Mesenchymal stem cell (in vitro differentiated cells and primary cell): ENCODE measurements at regions not wholly inside any gene's neighbourhood (a gene's known extent, or its start where the extent isn't known, plus 50 kb on each side); places are given as distances from the start of the nearest gene placed in this dataset.

Experiments used
- DNase-seq: peaks from one replicate; pipeline ENCODE4 v3.0.0-alpha.2; 2013
- H2AFZ ChIP-seq: one replicate; pipeline ENCODE4 v1.6.1; 2013; ENCODE audit warnings: low read depth, mild to moderate bottlenecking, control low read depth, inconsistent platforms, low read length, moderate library complexity
- H2AK5ac ChIP-seq: 2 replicates; pipeline ENCODE4 v1.6.1; 2013; ENCODE audit warnings: low read length, moderate library complexity, mild to moderate bottlenecking, inconsistent platforms; ENCODE audit not compliant: severe bottlenecking
- H2BK120ac ChIP-seq: one replicate; pipeline ENCODE4 v1.6.1; 2013; ENCODE audit warnings: low read depth, mild to moderate bottlenecking, inconsistent platforms, low read length, moderate library complexity
- H2BK12ac ChIP-seq, 2 experiments: one replicate each; pipeline ENCODE4 v1.6.1; 2013; ENCODE audit warnings: inconsistent platforms in 2 of 2, low read length in 2 of 2, mild to moderate bottlenecking in 2 of 2, moderate library complexity in 2 of 2, control low read depth in 1 of 2
- H2BK15ac ChIP-seq: one replicate; pipeline ENCODE4 v1.6.1; 2013; ENCODE audit warnings: mild to moderate bottlenecking, low read depth, inconsistent platforms; ENCODE audit not compliant: poor library complexity, severe bottlenecking
- H2BK5ac ChIP-seq: 2 replicates; pipeline ENCODE4 v1.6.1; 2013; ENCODE audit warnings: low read depth, mild to moderate bottlenecking, low read length, control low read depth, inconsistent platforms; ENCODE audit not compliant: poor library complexity, severe bottlenecking
- H3K14ac ChIP-seq, 2 experiments: one replicate each; pipeline ENCODE4 v1.6.1; 2013; ENCODE audit warnings: inconsistent platforms in 2 of 2, low read length in 2 of 2, control low read depth in 1 of 2, mild to moderate bottlenecking in 1 of 2, moderate library complexity in 1 of 2
- H3K18ac ChIP-seq, 2 experiments: one replicate each; pipeline ENCODE4 v1.6.1; 2013; ENCODE audit warnings: inconsistent platforms in 2 of 2, low read length in 2 of 2, control low read depth in 1 of 2, low read depth in 1 of 2, mild to moderate bottlenecking in 1 of 2
- H3K23ac ChIP-seq, 2 experiments: one replicate each; pipeline ENCODE4 v1.6.1; 2013; ENCODE audit warnings: inconsistent platforms in 2 of 2, low read length in 2 of 2, mild to moderate bottlenecking in 2 of 2, moderate library complexity in 2 of 2, control low read depth in 1 of 2
- H3K27ac ChIP-seq: 2 replicates; pipeline ENCODE4 v1.5.1; 2013; ENCODE audit warnings: mild to moderate bottlenecking, moderate library complexity, low read length, control low read depth, inconsistent platforms; ENCODE audit not compliant: poor library complexity, severe bottlenecking
- H3K27me3 ChIP-seq, 2 experiments: 2 replicates each; pipeline versions ENCODE4 v1.6.1 to v1.7.0; 2013; ENCODE audit warnings: low read length in 2 of 2, mild to moderate bottlenecking in 2 of 2, moderate library complexity in 2 of 2, control low read depth in 1 of 2, inconsistent platforms in 1 of 2; ENCODE audit not compliant: control insufficient read depth in 1 of 2, insufficient read depth in 1 of 2
- H3K36me3 ChIP-seq, 2 experiments: 2 replicates each; pipeline versions ENCODE4 v1.6.1 to v1.7.0; 2013; ENCODE audit warnings: low read length in 2 of 2, control low read depth in 1 of 2, inconsistent platforms in 1 of 2, low read depth in 1 of 2, mild to moderate bottlenecking in 1 of 2; ENCODE audit not compliant: insufficient read depth in 2 of 2, control insufficient read depth in 1 of 2
- H3K4ac ChIP-seq, 2 experiments: one replicate each; pipeline ENCODE4 v1.6.1; 2013; ENCODE audit warnings: inconsistent platforms in 2 of 2, low read length in 2 of 2, mild to moderate bottlenecking in 2 of 2, moderate library complexity in 2 of 2, control low read depth in 1 of 2, low read depth in 1 of 2
- H3K4me1 ChIP-seq: 2 replicates; pipeline ENCODE4 v1.6.1; 2013; ENCODE audit warnings: low read depth, low read length, control low read depth; ENCODE audit not compliant: control insufficient read depth, insufficient read depth
- H3K4me2 ChIP-seq: 2 replicates; pipeline ENCODE4 v1.6.1; 2013; ENCODE audit warnings: low read length, mild to moderate bottlenecking, inconsistent platforms; ENCODE audit not compliant: poor library complexity, severe bottlenecking
- H3K4me3 ChIP-seq, 2 experiments: 2 replicates each; pipeline versions ENCODE4 v1.5.1 to v1.7.0; 2013; ENCODE audit warnings: low read length in 2 of 2, mild to moderate bottlenecking in 2 of 2, control low read depth in 1 of 2, low read depth in 1 of 2; ENCODE audit not compliant: insufficient read depth in 1 of 2
- H3K79me1 ChIP-seq: replicated peaks from 2 replicates; pipeline ENCODE4 v1.6.1; 2013; ENCODE audit warnings: mild to moderate bottlenecking, control low read depth, low read length, inconsistent platforms; ENCODE audit not compliant: poor library complexity, severe bottlenecking
- H3K9ac ChIP-seq: 2 replicates; pipeline ENCODE4 v1.7.0; 2013; ENCODE audit warnings: mild to moderate bottlenecking, low read length, moderate library complexity
- H3K9me3 ChIP-seq: 2 replicates; pipeline ENCODE4 v1.7.0; 2013; ENCODE audit warnings: mild to moderate bottlenecking, low read length; ENCODE audit not compliant: control insufficient read depth
- H4K8ac ChIP-seq: one replicate; pipeline ENCODE4 v1.6.1; 2013; ENCODE audit warnings: inconsistent platforms, mild to moderate bottlenecking, low read length, moderate library complexity
- H4K91ac ChIP-seq: one replicate; pipeline ENCODE4 v1.6.1; 2013; ENCODE audit warnings: mild to moderate bottlenecking, low read length, inconsistent platforms
- WGBS: methylation state at CpG from one replicate; pipeline ENCODE4 v1.1.7; 2013; ENCODE audit warnings: mixed read lengths; 5-methylcytosine and 5-hydroxymethylcytosine counted together

DNA sequence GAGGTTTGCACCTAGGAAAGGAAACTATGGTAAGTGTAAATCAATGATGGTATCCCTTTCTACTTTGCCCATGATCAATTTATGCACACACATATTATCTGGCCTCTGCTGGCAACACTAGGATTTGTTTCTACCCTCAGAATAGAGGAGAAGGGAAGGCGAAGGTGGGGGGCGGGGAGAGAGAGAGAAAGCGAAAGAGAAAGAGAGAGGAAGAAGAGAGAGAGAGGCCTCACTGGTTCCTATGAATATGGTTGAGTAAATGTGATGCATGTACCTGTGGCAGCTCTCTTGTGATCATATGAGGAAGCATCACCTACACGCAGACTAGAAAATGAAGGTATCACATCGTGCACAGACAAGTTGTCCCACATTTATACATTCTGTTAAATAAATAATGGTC lies 882.0 kb upstream of the SLITRK6 start:
- no peak overlapping the region for H3K9ac ChIP-seq
- no peaks in the 10 kb centered on the region for H3K36me3 ChIP-seq
- H2AK5ac ChIP-seq: no peak overlapping the region
- no peak overlapping the region for H3K27ac ChIP-seq
- H4K91ac ChIP-seq: no peak overlapping the region
- H3K14ac ChIP-seq: no peak overlapping the region
- no peak overlapping the region for H2BK12ac ChIP-seq
- no peak overlapping the region for H3K18ac ChIP-seq
- H3K4me1 ChIP-seq: no peaks in the 10 kb centered on the region
- no peak overlapping the region for H2BK5ac ChIP-seq
- no peak overlapping the region for H4K8ac ChIP-seq
- H3K9me3 ChIP-seq: no peaks in the 10 kb centered on the region
- no peak for DNase-seq
- 76% methylated on average over 5 of the region's 5 CpGs for WGBS
- no peak overlapping the region for H3K4me3 ChIP-seq
- H3K27me3 ChIP-seq: no peaks in the 10 kb centered on the region
- no peak overlapping the region for H2BK120ac ChIP-seq
- no peak overlapping the region for H3K4me2 ChIP-seq
- H3K79me1 ChIP-seq: no peaks in the 10 kb centered on the region
- H2AFZ ChIP-seq: no peak overlapping the region
- no peak overlapping the region for H3K23ac ChIP-seq
- H2BK15ac ChIP-seq: no peak overlapping the region
- no peak overlapping the region for H3K4ac ChIP-seq

GRCh38 chr13:86684402-86684801 lies 885.2 kb upstream of the SLITRK6 start:
- Histone ChIP-seq H3K36me3 (no peaks in the 10 kb centered on the region), H3K4ac (no peak overlapping the region), H3K9me3 (no peaks in the 10 kb centered on the region), H2BK120ac (no peak overlapping the region), H3K23ac (no peak overlapping the region), H3K14ac (no peak overlapping the region), H4K8ac (no peak overlapping the region), H2AFZ (no peak overlapping the region), H3K9ac (no peak overlapping the region), H3K27ac (no peak overlapping the region), H2AK5ac (no peak overlapping the region), H3K79me1 (no peaks in the 10 kb centered on the region), H3K18ac (no peak overlapping the region), H2BK5ac (no peak overlapping the region), H2BK12ac (no peak overlapping the region), H4K91ac (no peak overlapping the region), H3K4me3 (no peak overlapping the region), H3K27me3 (no peaks in the 10 kb centered on the region), H3K4me2 (no peak overlapping the region), H2BK15ac (no peak overlapping the region), H3K4me1 (no peaks in the 10 kb centered on the region)
- peak; percentile 21 for DNase-seq

GRCh38 chr13:86689911-86690310 lies 890.7 kb upstream of the SLITRK6 start:
- Histone ChIP-seq H3K23ac (no peak overlapping the region), H3K9me3 (no peaks in the 10 kb centered on the region), H2AK5ac (no peak overlapping the region), H3K9ac (no peak overlapping the region), H4K8ac (no peak overlapping the region), H3K4me2 (no peak overlapping the region), H3K27me3 (no peaks in the 10 kb centered on the region), H2BK5ac (no peak overlapping the region), H3K18ac (no peak overlapping the region), H2BK120ac (no peak overlapping the region), H3K14ac (no peak overlapping the region), H3K27ac (no peak overlapping the region), H3K4ac (no peak overlapping the region), H3K79me1 (no peaks in the 10 kb centered on the region), H2AFZ (no peak overlapping the region), H3K4me1 (no peaks in the 10 kb centered on the region), H2BK15ac (no peak overlapping the region), H3K4me3 (no peak overlapping the region), H2BK12ac (no peak overlapping the region), H4K91ac (no peak overlapping the region), H3K36me3 (no peaks in the 10 kb centered on the region)
- no peak for DNase-seq
- WGBS: 100% methylated on average over 2 of the region's 2 CpGs

DNA sequence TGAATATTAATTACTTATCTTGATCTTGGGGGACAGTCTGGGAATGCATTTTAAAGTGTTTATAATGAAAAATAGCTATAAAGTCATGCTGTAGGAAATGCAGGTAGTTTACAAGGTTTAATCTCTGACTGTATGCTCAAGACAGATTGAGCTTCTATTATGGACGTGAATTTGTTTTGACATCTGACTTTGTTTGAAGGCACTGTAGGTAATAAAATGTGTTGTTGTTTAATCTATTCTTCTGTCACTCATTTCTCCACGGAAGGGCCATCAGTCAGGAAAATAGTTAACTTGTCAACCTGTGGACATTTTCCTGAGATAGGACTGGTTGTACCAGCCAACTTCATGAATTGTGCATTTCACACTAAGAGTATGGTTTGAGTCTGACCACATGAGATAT lies 893.1 kb upstream of the SLITRK6 start:
- no peaks in the 10 kb centered on the region for H3K4me1 ChIP-seq
- H4K91ac ChIP-seq: no peak overlapping the region
- H3K27me3 ChIP-seq: no peaks in the 10 kb centered on the region
- WGBS: 86% methylated on average over 2 of the region's 2 CpGs
- H3K36me3 ChIP-seq: no peaks in the 10 kb centered on the region
- H3K23ac ChIP-seq: no peak overlapping the region
- H4K8ac ChIP-seq: no peak overlapping the region
- no peak overlapping the region for H2BK5ac ChIP-seq
- H3K14ac ChIP-seq: no peak overlapping the region
- no peak overlapping the region for H3K27ac ChIP-seq
- no peak overlapping the region for H3K18ac ChIP-seq
- no peak overlapping the region for H2AK5ac ChIP-seq
- H3K4me3 ChIP-seq: no peak overlapping the region
- H2BK12ac ChIP-seq: no peak overlapping the region
- no peak overlapping the region for H2BK120ac ChIP-seq
- no peaks in the 10 kb centered on the region for H3K9me3 ChIP-seq
- no peak overlapping the region for H3K9ac ChIP-seq
- no peak overlapping the region for H3K4me2 ChIP-seq
- no peak overlapping the region for H2BK15ac ChIP-seq
- H3K4ac ChIP-seq: no peak overlapping the region
- H2AFZ ChIP-seq: no peak overlapping the region
- no peaks in the 10 kb centered on the region for H3K79me1 ChIP-seq
- DNase-seq: no peak
